T47D (cell line): ENCODE measurements at regions not wholly inside any gene's neighbourhood (a gene's known extent, or its start where the extent isn't known, plus 50 kb on each side); places are given as distances from the start of the nearest gene placed in this dataset.
A peak's percentile ranks its signal among the peaks of the same experiment; 100 is the strongest.
"Not testable (repeated sequence)": the region's sequence is repeated elsewhere in the genome, so short reads cannot be mapped to it uniquely, and the experiment has no call there.

Experiments used
- DNase-seq, 2 experiments: peaks; one replicate each; pipeline versions ENCODE4 v3.0.0 to v3.0.0-alpha.2; 2011 to 2012; ENCODE audit warnings: low read depth in 1 of 2, low spot score in 1 of 2
- JUND ChIP-seq: IDR thresholded peaks from 2 replicates; pipeline ENCODE4 v1.6.1; 2012; ENCODE audit warnings: low read depth
- in situ Hi-C: cut with HindIII; loops from 2 replicates; pipeline ENCODE4 v1.10.0; 2016; ENCODE audit warnings: low sequenced_read_pairs, low pct_unique_long_range_greater_than_20kb

GRCh38 chr1:195686764-195687163 is 921.5 kb downstream of the KCNT2 start:
- DNase-seq: no peak
- in situ Hi-C loops: no loop called here
- no peak for TF ChIP-seq JUND

- DNase-seq: no peak
- in situ Hi-C loops: no loop called here
- no peak for TF ChIP-seq JUND
These were observed 943.6 kb downstream of the KCNT2 start for GRCh38 chr1:195664628-195665027.

GRCh38 chr1:195663549-195664280 is 944.5 kb downstream of the KCNT2 start:
- no peak for TF ChIP-seq JUND
- in situ Hi-C loops: no loop called here
- DNase-seq: no peak

GRCh38 chr1:195656780-195657179 is 951.5 kb downstream of the KCNT2 start:
- no peak for DNase-seq
- no peak for TF ChIP-seq JUND
- in situ Hi-C loops: no loop called here

- in situ Hi-C loops, DNase-seq: not testable (repeated sequence)
These were observed 959.4 kb downstream of the KCNT2 start for GRCh38 chr1:195648875-195649274.

- DNase-seq: peak in 1 of 2 experiments; percentile 13
- TF ChIP-seq JUND: no peak
- in situ Hi-C loops: no loop called here
These were observed 970.7 kb downstream of the KCNT2 start for GRCh38 chr1:195637539-195637938.

- no peak for DNase-seq
- no peak for TF ChIP-seq JUND
These were observed 990.0 kb downstream of the KCNT2 start for GRCh38 chr1:195618287-195618686.

GRCh38 chr1:195617106-195617505 is 991.1 kb downstream of the KCNT2 start:
- no peak for TF ChIP-seq JUND

More at GRCh38 chr1:195618287-195618686, 990.0 kb downstream of the KCNT2 start:
- in situ Hi-C loops: no loop called here

GRCh38 chr1:195608883-195609282 is 999.4 kb downstream of the KCNT2 start:
- in situ Hi-C loops: no loop called here
- TF ChIP-seq JUND: no peak
- DNase-seq: peak in 1 of 2 experiments; percentile 27

More at GRCh38 chr1:195617106-195617505, 991.1 kb downstream of the KCNT2 start:
- no peak for DNase-seq
- in situ Hi-C loops: no loop called here

GRCh38 chr1:195606483-195606882 is 1001.8 kb downstream of the KCNT2 start:
- in situ Hi-C loops: no loop called here
- TF ChIP-seq JUND: no peak
- no peak for DNase-seq

GRCh38 chr1:195604287-195604686 is 1004.0 kb downstream of the KCNT2 start:
- in situ Hi-C loops: no loop called here
- TF ChIP-seq JUND: no peak
- DNase-seq: no peak

- no peak for DNase-seq
- no peak for TF ChIP-seq JUND
These were observed 1010.3 kb downstream of the KCNT2 start for GRCh38 chr1:195597891-195598290.

GRCh38 chr1:195594773-195595172 is 1013.5 kb downstream of the KCNT2 start:
- no peak for DNase-seq
- no peak for TF ChIP-seq JUND
- in situ Hi-C loops: no loop called here

More at GRCh38 chr1:195597891-195598290, 1010.3 kb downstream of the KCNT2 start:
- in situ Hi-C loops: no loop called here

GRCh38 chr1:195594322-195594721 is 1013.9 kb downstream of the KCNT2 start:
- no peak for DNase-seq
- in situ Hi-C loops: no loop called here
- TF ChIP-seq JUND: no peak
